Spleen (tissue), 11 donors: ENCODE measurements at regions not wholly inside any gene's neighbourhood (a gene's known extent, or its start where the extent isn't known, plus 50 kb on each side); places are given as distances from the start of the nearest gene placed in this dataset.

ENCODE experiments used
- DNase-seq: peaks from one replicate; pipeline ENCODE4 v3.0.0-alpha.2; 2020
- H3K27ac ChIP-seq, 8 donors: fragments of 200-600 bp; sonication (generic) in 7 of 8; 1 replicate in 4 of 8; 2 replicates in 4 of 8; pipeline versions ENCODE4 v1.5.0 to v1.8.0; 2016 to 2021; ENCODE audit warnings: inconsistent platforms in 4 of 8, mild to moderate bottlenecking in 4 of 8, moderate library complexity in 1 of 8
- H3K27me3 ChIP-seq, 7 donors: fragments of 200-600 bp; sonication (generic) in 6 of 7; replicated peaks in 1 of 7; 1 replicate in 4 of 7; 2 replicates in 3 of 7; pipeline versions ENCODE4 v1.5.0 to v1.8.0; 2016 to 2021; ENCODE audit warnings: inconsistent platforms in 3 of 7, mild to moderate bottlenecking in 1 of 7
- H3K36me3 ChIP-seq, 6 donors: fragments of 200-600 bp; sonication (generic) in 5 of 6; 1 replicate in 4 of 6; 2 replicates in 2 of 6; pipeline versions ENCODE4 v1.5.0 to v1.8.0; 2016 to 2021; ENCODE audit warnings: inconsistent platforms in 2 of 6
- H3K4me1 ChIP-seq, 6 donors: fragments of 200-600 bp; sonication (generic) in 5 of 6; 1 replicate in 3 of 6; 2 replicates in 3 of 6; pipeline versions ENCODE4 v1.5.0 to v1.8.0; 2016 to 2021; ENCODE audit warnings: inconsistent platforms in 3 of 6
- H3K4me3 ChIP-seq, 8 donors: fragments of 200-600 bp; sonication (generic) in 7 of 8; 1 replicate in 4 of 8; 2 replicates in 4 of 8; pipeline versions ENCODE4 v1.5.0 to v1.8.0; 2016 to 2021; ENCODE audit warnings: inconsistent platforms in 4 of 8, mild to moderate bottlenecking in 4 of 8, moderate library complexity in 2 of 8
- H3K9me3 ChIP-seq, 8 donors: fragments of 200-600 bp; sonication (generic) in 7 of 8; 1 replicate in 4 of 8; 2 replicates in 4 of 8; pipeline versions ENCODE4 v1.5.0 to v1.8.0; 2016 to 2021; ENCODE audit warnings: inconsistent platforms in 4 of 8
- CTCF ChIP-seq, 11 experiments: fragments of 200-600 bp in 7 of 11; fragments of 450-650 bp in 4 of 11; sonication (generic) in 4 of 11; IDR thresholded peaks in 8 of 11; conservative IDR thresholded peaks in 3 of 11; 1 replicate in 7 of 11; 2 replicates in 4 of 11; pipeline versions ENCODE4 v1.4.0 to v1.8.0; 2016 to 2021; ENCODE audit warnings: antibody characterized with exemption in 11 of 11, inconsistent platforms in 4 of 11, mild to moderate bottlenecking in 1 of 11
- POLR2A ChIP-seq, 3 donors: fragments of 450-650 bp; IDR thresholded peaks; one replicate each; pipeline ENCODE4 v1.5.1; 2017; ENCODE audit warnings: antibody characterized with exemption in 3 of 3, mild to moderate bottlenecking in 1 of 3
- POLR2AphosphoS5 ChIP-seq, 3 donors: sonication (generic); formaldehyde crosslinking; IDR thresholded peaks; one replicate each; pipeline ENCODE4 v1.5.1; 2017; ENCODE audit warnings: antibody characterized with exemption in 3 of 3
- WGBS, 5 donors: extraction: QIAGEN DNeasy Blood & Tissue Kit in 3 of 5; methylation state at CpG; one replicate each; pipeline versions ENCODE4 v1.1.5 to v1.1.7; 2013 to 2018; 5-methylcytosine and 5-hydroxymethylcytosine counted together
- intact Hi-C: fragments of 100-400 bp; cut with DNase I; formaldehyde crosslinking; loops from one replicate; pipeline ENCODE4 v1.15.0; 2023; ENCODE audit warnings: low total_unique reads
- donor health status: healthy with polysubstance abuse.
- donor health status: DM: no; HTN: no; CAD: no; lungs with moderate emphysema.
- donor health status: DM: no; HTN: no; CAD: no.
- donor health status: Bipolar disorder and iron deficiency.
- donor health status: healthy.
- donor health status: DM: no; HTN: no; CAD: no.
- donor health status: DM: yes; HTN: yes; CAD: no.

GRCh38 chr7:82701949-82702348, 258.4 kb upstream of the CACNA2D1 start:
- Histone ChIP-seq H3K9me3 (no peaks in the 10 kb centered on the region), H3K4me3 (no peak overlapping the region), H3K36me3 (no peaks in the 10 kb centered on the region), H3K27ac (no peak overlapping the region), H3K27me3 (no peaks in the 10 kb centered on the region), H3K4me1 (no peaks in the 10 kb centered on the region)
- WGBS, 5 donors, result 57 to 86% (median 70%) methylated on average over 1 of the region's 1 CpG
- TF ChIP-seq CTCF (IDR thresholded peaks at IDR 0.05 in 8 of 11, conservative IDR thresholded peaks at IDR 0.05 in 3 of 11) (no peak), POLR2A (IDR thresholded peaks at IDR 0.05) (no peak), POLR2AphosphoS5 (IDR thresholded peaks at IDR 0.05) (no peak)
- intact Hi-C loops, result no loop called here
- no peak for DNase-seq

- Histone ChIP-seq H3K4me3 (no peak overlapping the region), H3K27me3 (no peaks in the 10 kb centered on the region), H3K27ac (no peak overlapping the region), H3K36me3 (no peaks in the 10 kb centered on the region), H3K4me1 (no peaks in the 10 kb centered on the region), H3K9me3 (no peaks in the 10 kb centered on the region)
- no peak for DNase-seq
- TF ChIP-seq POLR2A (IDR thresholded peaks at IDR 0.05), result no peak
- no peak for TF ChIP-seq CTCF (IDR thresholded peaks at IDR 0.05 in 8 of 11, conservative IDR thresholded peaks at IDR 0.05 in 3 of 11)
- TF ChIP-seq POLR2AphosphoS5 (IDR thresholded peaks at IDR 0.05), result no peak
- intact Hi-C loops, result no loop called here
- WGBS, 5 donors, result 75 to 85% (median 79%) methylated on average over 2 of the region's 2 CpGs
These were observed 257.2 kb upstream of the CACNA2D1 start for GRCh38 chr7:82700741-82701140.

DNA sequence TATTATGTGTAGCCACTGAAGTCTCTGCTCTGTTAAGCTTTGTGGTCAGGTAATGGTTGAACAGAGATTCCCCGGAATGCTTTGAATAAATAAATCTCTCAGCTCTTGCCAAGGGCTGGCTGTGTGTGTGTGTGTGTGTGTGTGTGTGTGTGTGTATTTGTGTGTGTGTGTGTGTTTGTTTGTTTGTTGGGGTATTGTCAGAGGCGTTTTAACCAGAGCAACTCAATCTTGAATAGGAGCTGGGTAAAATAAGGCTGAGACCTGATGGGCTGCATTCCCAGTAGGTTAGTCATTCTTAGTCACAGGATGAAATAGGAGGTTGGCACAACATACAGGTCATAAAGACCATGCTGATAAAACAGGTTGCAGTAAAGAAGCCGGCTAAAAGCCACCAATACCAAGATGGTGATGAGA, 256.2 kb upstream of the CACNA2D1 start:
- Histone ChIP-seq H3K27me3 (no peaks in the 10 kb centered on the region), H3K4me3 (no peak overlapping the region), H3K4me1 (no peaks in the 10 kb centered on the region), H3K36me3 (no peaks in the 10 kb centered on the region), H3K27ac (no peak overlapping the region), H3K9me3 (no peaks in the 10 kb centered on the region)
- 78 to 91% (median 89%) methylated on average over 3 of the region's 3 CpGs for WGBS, 5 donors
- intact Hi-C loops, result no loop called here
- TF ChIP-seq POLR2A (IDR thresholded peaks at IDR 0.05), result no peak
- no peak for TF ChIP-seq POLR2AphosphoS5 (IDR thresholded peaks at IDR 0.05)
- no peak for TF ChIP-seq CTCF (IDR thresholded peaks at IDR 0.05 in 8 of 11, conservative IDR thresholded peaks at IDR 0.05 in 3 of 11)
- DNase-seq, result no peak

GRCh38 chr7:82697897-82698296, 254.3 kb upstream of the CACNA2D1 start:
- no peak overlapping the region for H3K4me3 ChIP-seq
- no peak overlapping the region for H3K27ac ChIP-seq
- H3K9me3 ChIP-seq, result no peaks in the 10 kb centered on the region
- no peaks in the 10 kb centered on the region for H3K4me1 ChIP-seq
- H3K36me3 ChIP-seq, result no peaks in the 10 kb centered on the region
- 84 to 96% (median 94%) methylated on average over 3 of the region's 3 CpGs for WGBS, 5 donors
- H3K27me3 ChIP-seq, result no peaks in the 10 kb centered on the region
- TF ChIP-seq POLR2A (IDR thresholded peaks at IDR 0.05), result no peak
- no peak for TF ChIP-seq CTCF (IDR thresholded peaks at IDR 0.05 in 8 of 11, conservative IDR thresholded peaks at IDR 0.05 in 3 of 11)
- TF ChIP-seq POLR2AphosphoS5 (IDR thresholded peaks at IDR 0.05), result no peak
- intact Hi-C loops, result no loop called here
- no peak for DNase-seq
